Stimulated activated CD8-positive, alpha-beta memory T cell treated with anti-CD3 and anti-CD28 coated beads, Interleukin-12 subunit alpha, Interleukin-12 subunit beta, amount 100 ng/mL, for 1 hour (primary cell): ENCODE measurements at regions not wholly inside any gene's neighbourhood (a gene's known extent, or its start where the extent isn't known, plus 50 kb on each side); places are given as distances from the start of the nearest gene placed in this dataset.

Experiments used
- DNase-seq: peaks from one replicate; pipeline ENCODE4 v3.0.0-alpha.2; 2020; ENCODE audit warnings: low read depth

DNA sequence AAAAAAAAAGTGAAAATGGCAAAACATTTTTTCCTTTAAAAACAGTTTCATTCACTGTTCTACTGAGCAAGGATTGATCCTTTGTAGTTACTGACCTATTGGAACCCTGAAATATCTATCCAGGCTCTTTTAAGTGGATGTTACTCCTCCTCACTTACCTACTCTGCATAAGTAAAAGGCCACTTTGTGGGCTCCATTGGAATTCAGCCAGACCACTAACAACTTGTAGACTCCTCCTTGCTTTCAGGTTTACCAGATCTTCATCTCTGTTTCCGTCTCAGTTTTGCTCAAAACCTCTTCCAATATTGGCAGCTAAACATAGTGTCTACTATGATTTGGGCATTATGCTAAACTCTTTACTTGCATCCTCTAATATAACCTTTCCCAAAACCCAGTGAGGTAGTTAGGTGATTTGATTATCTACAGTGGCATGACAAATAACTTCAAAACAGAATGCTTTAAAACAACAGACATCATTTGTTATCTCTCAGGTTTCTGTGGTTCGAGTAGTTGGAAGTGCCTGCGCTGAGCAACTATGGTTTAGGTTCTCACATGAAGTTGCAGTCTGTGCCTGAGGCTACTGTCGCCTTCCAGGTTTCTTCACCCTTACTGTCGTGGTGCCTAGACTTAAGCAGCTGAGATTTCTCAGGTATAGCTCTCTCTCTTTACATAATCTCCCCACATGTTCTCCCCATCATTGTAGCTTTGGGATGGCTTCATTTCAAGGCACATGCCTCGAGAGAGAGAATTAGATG, 698.2 kb downstream of the REEP3 start:
- DNase-seq = no peak

DNA sequence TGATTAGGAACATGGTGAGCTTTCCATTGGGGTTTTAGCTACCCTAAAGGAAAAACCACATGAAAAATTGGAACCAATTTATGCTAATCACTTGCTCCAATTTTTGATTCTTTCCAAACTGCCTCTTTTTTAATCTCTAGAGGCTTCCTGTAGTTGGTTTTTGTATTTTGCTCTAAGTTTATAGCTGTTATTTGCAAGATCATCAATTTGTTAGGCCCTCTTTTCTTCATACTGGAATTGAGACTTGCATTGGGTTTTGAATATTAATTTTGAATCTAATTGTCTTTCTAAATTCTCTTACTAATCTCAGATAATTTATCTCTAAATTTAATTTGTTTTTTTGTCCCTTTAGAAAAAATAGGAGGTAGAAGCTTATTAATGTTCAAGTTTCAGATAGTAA, 713.3 kb downstream of the REEP3 start:
- no peak for DNase-seq

DNA sequence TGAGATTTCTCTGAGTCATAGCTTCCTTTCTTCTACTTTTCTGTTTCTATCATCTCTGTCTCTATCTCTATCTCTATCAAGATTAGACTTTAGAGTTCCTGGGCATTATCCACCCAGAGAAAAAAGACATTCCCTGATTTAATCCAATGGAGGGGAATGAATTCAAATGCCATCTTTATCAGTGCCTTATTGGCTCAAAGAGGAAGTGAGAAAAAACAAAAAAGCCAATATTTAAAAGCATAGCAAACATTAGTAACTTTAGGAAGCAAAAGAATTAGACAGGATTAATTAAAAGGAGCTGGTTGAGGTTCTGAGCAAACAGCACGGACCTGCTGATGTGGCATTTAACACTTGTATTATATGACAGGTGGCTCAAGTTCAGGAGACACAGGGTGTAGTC, 736.5 kb downstream of the REEP3 start:
- DNase-seq = no peak

DNA sequence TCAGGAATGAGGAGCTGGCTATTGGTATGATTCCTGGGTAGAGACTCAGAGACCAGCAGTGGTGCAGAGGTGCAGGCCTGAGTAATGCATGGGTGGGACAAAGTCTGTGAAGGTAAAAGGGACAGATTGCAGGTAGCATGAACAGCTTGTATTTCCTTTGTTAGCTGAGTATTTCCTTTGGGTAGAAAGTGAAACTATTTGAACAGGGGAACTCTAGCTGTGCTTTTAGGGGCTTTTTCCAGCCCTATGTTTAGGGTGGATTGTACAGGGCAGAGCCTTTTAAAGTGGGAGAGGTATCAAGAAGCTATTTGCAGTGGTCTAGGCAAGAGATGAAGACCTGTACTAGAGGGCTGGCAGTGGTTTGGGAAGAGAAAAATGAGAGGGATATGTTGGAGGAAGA, 739.9 kb downstream of the REEP3 start:
- DNase-seq = no peak

DNA sequence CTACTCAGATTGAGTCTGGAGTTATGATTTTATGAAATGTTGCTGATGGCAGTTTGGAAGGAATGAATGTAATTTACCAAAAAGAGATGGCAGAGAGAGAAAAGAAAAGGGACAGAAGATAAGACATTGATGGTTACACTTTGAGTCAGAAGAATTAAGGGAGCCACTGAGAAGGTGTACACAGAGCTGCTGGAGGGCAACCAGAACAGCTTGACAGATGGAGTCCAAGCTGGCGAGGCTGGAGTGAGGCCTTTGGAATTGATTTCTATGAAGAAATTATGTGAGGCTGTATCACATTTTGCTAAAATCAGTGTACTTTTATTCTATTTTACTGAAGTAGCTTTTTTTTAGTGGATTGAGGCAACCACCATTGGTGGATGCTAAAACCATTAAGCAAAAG, 740.5 kb downstream of the REEP3 start:
- DNase-seq = no peak

DNA sequence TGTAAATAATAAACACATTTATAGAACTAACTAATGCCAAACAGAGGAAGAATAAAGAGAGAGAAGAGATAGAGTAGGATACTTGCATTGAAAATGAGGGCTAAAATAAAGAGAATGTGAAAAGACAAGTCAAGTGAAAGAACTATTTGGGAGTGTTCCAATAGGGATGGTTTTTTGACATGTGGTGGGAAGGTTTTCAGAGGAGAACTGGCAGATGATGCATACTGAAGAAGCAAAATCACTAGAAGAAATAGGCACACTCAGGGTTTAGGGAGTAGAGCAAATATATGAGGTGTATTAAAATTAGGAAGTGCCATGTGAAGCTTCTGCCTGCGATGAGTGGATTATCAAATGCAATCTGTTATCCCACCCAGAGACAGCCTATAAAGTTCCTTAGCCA, 744.8 kb downstream of the REEP3 start:
- no peak for DNase-seq

DNA sequence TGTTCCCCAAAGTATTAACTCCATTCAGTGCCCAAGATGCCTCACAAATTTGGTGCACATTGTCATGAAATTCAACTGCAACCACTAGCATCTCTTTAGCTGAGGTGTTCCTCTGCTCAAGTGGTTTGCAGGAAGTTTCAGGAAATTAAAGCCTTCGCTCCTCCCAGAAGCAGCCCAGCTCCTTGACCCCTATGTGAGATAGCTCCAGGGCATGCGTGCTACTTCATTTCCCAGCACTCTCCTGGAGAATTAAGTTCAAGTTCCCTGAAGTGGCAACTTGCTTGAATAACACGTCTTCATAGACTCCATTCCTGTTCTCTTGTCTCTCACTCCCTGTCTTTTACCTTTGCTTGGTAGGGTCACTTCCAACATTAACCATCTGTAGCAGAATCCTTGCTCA, 750.3 kb downstream of the REEP3 start:
- DNase-seq = no peak

DNA sequence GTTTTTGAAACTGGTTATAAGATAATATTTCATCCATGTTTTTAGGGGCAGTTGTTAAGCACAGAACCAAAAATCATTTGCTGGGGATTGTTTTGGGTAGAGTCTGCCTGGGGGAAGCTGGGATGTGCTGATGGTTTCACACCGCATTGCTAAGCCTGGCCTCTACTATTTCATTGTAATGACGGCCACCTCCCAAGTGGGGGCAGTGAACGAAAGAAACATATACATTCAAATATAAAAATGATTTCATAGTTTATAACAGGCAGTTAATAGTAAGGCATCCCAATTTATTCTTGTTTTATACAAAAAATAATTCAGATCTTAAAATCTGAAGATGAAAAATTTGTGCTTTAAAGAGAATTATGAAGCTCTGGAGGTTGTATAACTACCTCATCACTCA, 750.8 kb downstream of the REEP3 start:
- no peak for DNase-seq

DNA sequence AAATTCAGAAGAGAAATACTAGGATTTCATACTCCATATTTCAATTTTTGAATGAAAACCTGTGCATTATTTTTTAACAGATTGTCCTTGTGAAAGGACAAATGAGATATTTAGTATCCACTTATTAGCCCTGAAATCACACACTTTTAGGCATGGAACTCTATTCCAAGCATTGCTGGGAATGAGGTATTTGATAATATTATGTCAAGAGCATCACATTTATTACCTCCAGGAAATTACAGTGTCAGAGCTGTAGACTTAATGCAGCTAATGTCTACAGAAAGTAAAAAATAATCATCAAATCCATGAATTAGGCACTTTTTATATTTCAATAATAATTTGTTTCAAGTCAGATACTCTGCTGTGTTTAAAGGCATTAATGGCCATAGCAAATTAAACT, 753.8 kb downstream of the REEP3 start:
- DNase-seq = no peak

DNA sequence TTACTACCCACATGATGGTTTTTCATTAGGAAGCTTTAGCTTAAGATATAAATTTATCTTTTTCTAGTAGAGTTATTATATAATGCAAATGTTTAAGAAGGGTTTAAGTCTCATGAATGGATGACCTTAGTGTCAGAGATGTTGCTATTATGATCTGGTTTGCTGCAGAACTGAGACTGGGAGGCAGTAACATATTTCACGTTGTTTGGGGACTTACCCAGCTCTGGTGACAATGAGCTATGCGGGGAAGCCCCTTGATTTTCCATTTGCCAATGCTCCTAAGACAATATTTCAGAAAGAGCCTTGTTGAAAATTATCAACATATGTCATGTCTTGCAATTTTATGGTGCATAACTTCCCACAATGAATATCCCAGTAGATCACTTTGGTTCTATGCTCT, 754.6 kb downstream of the REEP3 start:
- no peak for DNase-seq

DNA sequence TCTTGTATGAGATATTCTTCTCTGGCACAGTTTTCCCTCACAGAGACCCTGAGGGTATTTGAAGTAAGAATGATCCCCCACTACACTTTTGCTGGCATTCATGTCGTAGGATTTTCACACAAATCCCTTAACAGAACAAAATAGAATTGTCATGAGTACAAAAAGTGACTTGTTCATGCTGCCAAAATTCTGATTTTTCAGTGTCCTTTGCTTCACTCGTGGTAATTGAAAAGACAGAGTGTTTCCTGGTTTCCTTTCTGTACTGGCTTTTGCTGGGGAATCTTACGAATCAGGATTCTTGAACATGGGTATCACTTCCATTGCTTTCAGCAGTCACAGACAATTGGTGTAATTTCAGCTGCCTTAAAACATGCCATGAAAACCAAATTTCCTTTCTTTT, 756.3 kb downstream of the REEP3 start:
- no peak for DNase-seq

DNA sequence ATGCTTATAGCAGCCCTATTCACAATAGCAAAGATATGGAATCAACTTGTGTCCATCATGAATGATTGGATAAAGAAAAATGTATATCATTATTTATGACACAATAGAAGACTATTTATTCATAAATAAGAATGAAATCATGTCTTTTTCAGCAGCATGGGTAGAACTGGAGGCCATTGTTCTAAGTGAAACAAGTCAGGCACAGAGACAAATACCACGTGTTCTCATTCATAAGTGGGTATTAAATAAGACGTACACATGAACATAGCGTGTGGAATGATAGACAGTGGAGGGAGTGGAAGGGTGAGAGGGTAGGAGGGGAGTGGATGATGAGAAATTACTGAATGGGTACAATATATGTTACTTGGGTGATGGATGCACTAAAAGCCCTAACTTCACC, 762.4 kb downstream of the REEP3 start:
- DNase-seq = no peak

DNA sequence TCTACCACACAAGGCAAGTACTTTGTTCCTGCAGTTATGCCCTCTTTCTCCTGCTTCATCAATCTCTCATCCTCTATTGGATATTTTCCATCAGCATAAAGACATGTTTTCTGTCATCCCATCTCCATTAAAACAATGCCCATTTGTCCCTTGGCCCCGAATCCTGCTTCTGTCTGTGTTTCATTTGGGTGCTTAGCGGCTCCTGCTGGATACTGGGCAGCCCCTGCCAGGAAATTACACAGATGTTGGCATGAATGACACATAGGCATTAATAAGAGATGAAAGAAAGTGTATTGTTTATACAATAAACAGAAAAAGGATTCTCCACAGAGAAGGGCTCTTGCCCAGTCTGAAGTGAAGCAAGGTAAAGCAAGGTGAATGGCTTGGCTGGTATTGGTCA, 765.3 kb downstream of the REEP3 start:
- DNase-seq = no peak

DNA sequence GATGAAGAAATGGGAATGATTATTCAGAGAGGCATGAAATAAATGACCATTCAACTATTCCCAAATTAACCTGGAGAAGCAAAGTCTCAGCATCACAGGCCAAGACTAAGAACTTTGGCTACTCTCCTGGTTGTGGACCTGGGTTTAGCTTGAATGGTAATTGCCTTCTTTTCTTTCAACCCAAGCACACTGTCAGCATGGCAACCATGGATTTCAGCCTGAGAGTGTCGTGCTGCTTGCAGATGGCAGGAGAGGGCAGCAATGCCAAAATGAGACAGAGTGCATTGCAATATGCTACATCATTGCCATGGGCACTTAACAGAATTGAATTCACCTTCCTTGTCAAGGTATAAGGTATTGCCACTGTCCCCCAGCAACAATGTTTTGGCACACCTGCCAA, 767.2 kb downstream of the REEP3 start:
- no peak for DNase-seq

DNA sequence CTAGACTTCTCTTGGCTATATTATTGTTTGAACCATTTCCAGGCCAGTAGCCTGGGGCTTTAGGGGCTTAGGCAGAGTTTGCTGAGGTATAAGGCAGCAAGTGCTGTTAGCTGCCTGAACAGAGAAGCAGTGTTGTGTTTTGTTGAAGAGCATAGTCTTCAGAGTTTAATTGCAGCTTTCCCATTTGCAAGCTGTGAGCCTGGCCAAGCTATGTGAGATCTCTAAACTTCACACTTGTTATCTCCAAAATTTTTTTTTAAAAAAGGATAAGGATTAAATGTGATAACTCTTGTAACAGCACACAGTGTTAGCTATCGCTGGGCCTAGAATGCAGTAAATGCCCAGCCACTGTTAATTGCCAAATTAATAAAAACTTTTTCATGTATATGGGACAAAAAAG, 782.4 kb downstream of the REEP3 start:
- no peak for DNase-seq

DNA sequence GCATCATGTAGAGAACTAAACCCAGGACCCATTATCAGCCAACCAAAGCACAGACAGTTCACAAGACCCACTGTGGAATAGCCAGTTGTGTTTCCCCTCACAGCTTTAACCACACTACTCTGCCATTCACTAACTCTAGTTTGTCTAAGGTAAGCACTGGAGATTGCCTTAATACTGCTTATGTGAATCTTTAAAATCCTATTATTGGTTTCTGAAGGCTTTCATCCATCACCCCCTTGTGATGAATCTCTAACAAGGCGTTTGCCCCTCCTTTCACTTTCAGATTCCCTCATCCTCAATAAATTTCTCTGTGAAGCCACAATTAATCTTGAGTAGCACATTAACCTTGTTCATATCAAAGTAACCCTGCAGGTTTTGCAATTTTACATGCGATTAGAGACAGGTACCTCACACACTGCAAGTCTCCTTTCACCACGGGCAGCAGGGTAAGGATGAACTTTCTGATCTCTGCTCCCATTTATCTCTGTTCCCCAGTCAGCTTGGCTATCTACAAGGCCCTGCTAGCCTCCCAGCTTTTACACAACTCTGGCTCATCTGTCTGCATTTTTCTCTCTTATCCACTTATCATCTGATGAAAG, 785.6 kb downstream of the REEP3 start:
- DNase-seq = no peak

DNA sequence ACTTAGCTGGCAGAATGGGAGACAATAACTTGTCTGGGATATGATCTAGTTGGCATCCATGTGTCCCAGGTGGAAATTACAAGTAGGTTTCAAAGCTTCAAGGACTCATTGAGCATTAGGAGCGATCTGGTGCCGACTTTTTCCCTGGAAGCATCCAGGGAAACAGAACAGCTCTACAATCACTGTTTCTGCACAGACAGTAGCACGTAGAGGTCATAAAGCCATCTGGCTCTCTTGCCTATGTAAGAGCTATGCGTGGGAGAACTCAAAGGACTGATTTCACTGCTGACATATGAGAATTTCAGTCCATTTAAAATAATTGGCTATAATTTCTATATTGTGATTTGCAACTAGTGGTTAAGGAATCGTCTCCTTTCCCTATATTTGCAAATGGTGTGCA, 791.7 kb downstream of the REEP3 start:
- DNase-seq = no peak

DNA sequence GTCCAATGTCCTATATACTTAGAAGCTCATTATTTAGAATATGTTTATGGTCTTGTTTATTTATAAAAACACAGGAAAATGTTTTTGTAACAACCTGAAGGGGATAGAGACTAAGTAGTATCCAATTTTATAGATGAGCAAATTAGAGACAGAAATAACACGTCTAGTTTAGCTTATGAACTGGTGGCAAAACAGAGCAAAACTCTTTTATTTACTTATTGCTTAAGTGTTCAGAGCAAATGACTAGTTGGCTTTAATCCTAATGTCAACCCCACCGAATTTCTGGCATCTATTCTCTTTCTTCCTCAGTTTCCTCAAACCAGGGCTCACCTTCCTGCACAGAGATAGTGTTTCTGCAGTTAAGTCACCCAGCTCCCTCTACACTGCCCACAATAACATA, 792.8 kb downstream of the REEP3 start:
- DNase-seq = no peak

DNA sequence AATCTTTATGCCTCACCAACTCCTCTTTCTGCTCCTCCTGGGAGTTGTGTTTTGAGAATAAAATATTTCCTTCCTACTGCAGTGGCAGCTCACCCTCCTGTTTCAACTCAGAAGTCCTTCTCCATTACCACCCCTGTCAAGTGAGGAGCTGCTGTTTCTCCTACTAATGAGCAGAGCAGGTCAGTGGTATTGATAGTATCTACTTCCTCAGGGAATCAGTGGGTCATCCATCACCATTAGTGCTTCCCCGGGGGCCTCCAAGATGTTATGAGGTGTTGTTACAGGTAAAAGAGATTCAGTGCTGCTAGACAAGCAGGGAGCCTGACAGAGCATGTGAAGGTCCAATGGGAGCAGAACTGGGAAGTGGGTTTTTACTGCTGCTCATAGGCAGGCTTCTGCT, 795.2 kb downstream of the REEP3 start:
- no peak for DNase-seq

DNA sequence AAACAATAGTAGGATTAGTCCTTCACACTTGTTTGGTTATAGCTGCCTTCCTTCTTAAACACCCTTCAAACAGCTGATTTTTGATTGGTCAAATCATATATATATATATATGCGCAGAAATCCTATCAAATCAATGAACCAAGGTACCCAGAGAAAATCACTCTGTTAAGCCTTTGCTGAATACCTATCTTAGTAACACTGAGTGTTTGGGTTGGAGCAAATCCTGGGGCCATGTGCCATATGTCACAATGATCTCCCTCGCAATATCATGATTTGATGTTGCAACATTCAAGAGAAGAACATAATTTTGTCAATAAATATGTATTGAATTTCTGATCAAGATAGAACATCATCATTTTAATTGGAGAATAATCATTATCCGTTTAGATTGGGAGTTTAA, 795.6 kb downstream of the REEP3 start:
- DNase-seq = no peak

DNA sequence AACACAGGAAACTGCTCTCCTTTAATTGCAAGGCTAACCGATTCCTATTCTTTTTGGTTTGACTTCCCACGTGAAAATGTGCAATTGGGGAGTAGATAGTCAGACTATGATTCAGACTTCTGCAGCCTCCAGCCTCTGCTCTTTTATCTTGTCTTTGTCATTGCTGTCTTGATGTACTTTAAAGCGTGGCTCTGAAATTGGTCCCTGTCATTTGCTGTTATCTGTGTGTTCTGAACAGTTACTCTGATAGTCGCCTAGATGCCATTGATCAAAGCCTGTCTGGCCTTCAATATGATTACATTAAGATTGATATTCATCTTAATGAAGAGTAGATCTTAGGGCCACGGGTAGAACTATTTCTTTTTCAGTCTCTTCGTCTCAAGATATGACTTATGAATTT, 799.2 kb downstream of the REEP3 start:
- DNase-seq = no peak

DNA sequence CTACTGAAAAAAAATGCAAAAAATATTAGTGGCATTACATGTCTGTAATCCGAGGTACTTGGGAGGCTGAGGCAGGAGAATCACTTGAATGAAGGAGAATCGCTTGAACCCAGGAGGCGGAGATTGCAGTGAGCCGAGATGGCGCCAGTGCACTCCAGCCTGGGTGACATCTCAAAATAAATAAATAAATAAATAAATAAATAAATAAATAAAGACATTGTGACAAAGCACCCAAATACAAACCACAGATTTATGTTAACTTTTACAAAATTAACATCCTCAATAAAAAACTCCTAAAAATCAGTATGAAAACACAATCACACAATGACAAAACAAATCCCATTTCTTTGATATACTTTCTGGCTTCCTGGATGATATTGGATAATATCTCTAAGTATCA, 808.3 kb downstream of the REEP3 start:
- DNase-seq = no peak

DNA sequence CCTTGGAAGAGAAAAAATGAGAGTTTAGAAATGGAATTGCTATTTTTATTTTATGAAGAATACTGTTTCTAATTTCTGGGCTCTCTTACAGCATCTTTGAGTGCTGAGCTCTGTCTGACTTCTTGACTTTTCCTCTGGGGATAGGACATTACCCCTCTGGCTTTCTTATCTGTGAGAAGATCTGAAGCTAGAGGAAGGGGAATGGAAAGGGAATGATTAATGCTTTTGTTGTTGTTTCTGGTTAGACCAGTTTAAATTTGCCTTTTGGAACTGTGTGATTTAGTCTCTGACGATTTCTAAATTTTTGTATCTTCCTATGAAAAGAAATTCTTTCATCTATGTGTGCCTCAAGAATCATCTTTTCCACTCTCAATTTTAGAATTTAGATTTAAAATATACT, 811.4 kb downstream of the REEP3 start:
- DNase-seq = no peak

DNA sequence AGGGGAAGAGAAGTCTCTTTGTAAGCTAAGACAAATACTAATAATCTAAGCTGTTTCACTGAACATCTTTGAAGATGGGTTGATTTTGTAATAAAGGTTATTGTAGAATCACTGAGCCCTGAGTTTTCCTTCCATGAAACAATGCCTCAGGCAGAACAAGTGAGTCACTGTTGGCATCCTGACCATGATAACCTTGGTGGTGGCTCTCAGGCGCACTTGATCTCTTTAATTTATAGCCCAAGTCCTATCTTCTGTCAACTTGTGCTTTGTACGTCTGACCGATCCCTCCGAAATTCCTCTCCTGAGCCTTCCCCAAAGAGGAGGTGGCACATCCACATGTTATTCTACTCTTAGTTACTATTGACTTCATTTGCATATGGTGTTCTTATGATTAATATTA, 812.9 kb downstream of the REEP3 start:
- DNase-seq = no peak
